Kidney epithelial cell (primary cell): ENCODE measurements at regions not wholly inside any gene's neighbourhood (a gene's known extent, or its start where the extent isn't known, plus 50 kb on each side); places are given as distances from the start of the nearest gene placed in this dataset.

Source experiments
- DNase-seq: peaks from one replicate; pipeline ENCODE4 v3.0.0-alpha.2; 2010; ENCODE audit warnings: low read depth
- H3K27me3 ChIP-seq: 2 replicates; pipeline ENCODE4 v1.6.0; 2011; ENCODE audit warnings: low read length; ENCODE audit not compliant: control insufficient read depth, insufficient read depth
- H3K36me3 ChIP-seq: 2 replicates; pipeline ENCODE4 v1.5.1; 2011; ENCODE audit warnings: low read length; ENCODE audit not compliant: control insufficient read depth, insufficient read depth
- H3K4me3 ChIP-seq: 2 replicates; pipeline ENCODE4 v1.5.1; 2011; ENCODE audit warnings: low read depth, mild to moderate bottlenecking, control low read depth, low read length
- CTCF ChIP-seq: IDR thresholded peaks from 2 replicates; pipeline ENCODE4 v1.5.1; 2011; ENCODE audit warnings: mild to moderate bottlenecking, moderate library complexity, low read length, control low read depth, inconsistent platforms; ENCODE audit not compliant: insufficient read depth, poor library complexity, severe bottlenecking

GRCh38 chr19:30268601-30269000 is 103.6 kb upstream of the ZNF536 start:
- DNase-seq: no peak
- Histone ChIP-seq H3K27me3 (no peaks in the 10 kb centered on the region), H3K4me3 (no peak overlapping the region), H3K36me3 (no peaks in the 10 kb centered on the region)
- TF ChIP-seq CTCF: no peak

DNA sequence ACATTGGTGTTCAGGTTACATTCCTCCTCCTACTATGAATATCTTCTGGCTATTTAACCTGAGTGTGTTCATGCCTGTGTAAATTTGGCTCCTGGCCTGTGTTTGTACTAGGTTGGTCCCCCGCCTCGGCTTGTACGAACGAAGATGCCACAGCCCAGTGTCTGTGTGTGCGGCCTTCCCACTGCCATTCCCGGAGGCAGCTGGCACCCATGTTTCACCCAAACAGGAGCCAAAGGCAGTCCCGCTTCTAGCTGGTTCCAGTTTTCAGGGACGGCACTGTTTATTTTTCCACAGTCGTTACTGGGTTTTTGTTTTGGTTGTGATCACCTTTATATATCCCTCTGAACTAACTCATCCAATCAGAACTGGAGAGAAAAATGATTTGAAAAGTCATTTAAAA is 102.5 kb upstream of the ZNF536 start:
- no peak for DNase-seq

DNA sequence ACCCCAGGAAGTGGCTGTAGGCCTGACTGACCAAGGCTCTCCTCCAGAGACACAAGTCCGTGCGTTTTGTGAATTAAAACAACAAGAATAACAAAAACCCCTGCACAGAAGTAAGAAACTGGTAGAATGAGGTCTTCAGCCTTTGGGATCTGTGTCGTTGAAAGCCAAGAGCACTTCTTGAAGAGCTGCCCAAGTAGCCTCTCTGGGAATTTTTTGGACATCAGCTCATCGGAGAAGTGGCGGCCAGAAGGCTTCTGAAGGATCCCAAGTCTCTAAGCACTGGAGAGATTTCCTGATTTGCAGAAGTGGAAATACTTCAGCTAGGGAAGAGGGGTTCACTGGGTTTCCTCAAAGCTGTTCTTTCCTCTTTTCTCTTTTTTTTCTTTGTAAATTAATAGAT is 100.4 kb upstream of the ZNF536 start:
- no peak for TF ChIP-seq CTCF

More for the DNA sequence above, 102.5 kb upstream of the ZNF536 start:
- no peaks in the 10 kb centered on the region for H3K27me3 ChIP-seq
- TF ChIP-seq CTCF: no peak
- no peaks in the 10 kb centered on the region for H3K36me3 ChIP-seq
- no peak overlapping the region for H3K4me3 ChIP-seq

DNA sequence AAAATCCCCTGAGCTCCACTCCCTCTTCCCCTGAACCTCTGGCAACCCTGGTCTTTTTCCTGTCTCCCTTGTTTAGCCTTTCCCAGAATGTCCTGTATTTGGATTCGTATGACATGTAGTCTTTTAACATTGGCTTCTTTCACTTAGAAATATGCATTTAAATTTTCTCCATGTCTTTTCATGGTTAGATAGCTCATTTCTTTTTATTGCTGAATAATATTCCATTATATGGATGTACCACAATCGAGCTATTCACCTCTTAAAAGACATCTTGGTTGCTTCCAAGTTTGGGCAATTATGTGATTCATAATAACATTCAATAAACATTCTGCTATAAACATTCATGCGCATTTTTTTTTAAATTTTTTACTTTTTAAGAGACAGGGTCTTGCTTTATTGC is 99.6 kb upstream of the ZNF536 start:
- DNase-seq: no peak
- Histone ChIP-seq H3K36me3 (no peaks in the 10 kb centered on the region), H3K4me3 (no peak overlapping the region), H3K27me3 (no peaks in the 10 kb centered on the region)
- no peak for TF ChIP-seq CTCF

More for the DNA sequence above, 100.4 kb upstream of the ZNF536 start:
- no peak overlapping the region for H3K4me3 ChIP-seq
- H3K36me3 ChIP-seq: no peaks in the 10 kb centered on the region
- DNase-seq: no peak
- H3K27me3 ChIP-seq: no peaks in the 10 kb centered on the region

DNA sequence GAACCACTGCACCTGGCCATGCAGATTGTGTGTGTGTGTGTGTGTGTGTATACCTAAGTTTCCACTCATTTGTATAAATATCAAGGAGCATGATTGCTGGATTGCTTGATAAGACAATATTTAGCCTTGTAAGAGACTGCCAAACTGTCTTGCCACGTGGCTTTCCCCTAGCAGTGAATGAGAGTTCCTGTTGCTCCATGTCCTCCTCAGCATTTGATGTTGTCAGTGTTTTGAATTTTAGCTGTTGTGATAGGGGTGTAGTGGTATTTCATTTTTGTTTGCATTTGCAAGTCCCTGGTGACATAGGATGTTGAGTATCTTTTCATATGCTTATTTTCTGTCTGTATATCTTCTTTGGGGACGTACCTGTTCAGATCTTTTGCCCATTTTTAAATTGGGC is 99.0 kb upstream of the ZNF536 start:
- no peaks in the 10 kb centered on the region for H3K27me3 ChIP-seq
- H3K36me3 ChIP-seq: no peaks in the 10 kb centered on the region
- no peak for DNase-seq
- no peak for TF ChIP-seq CTCF
- no peak overlapping the region for H3K4me3 ChIP-seq

- no peak for TF ChIP-seq CTCF
- no peaks in the 10 kb centered on the region for H3K27me3 ChIP-seq
- DNase-seq: no peak
- no peak overlapping the region for H3K4me3 ChIP-seq
- no peaks in the 10 kb centered on the region for H3K36me3 ChIP-seq
Measured at GRCh38 chr19:30274987-30275386, 97.2 kb upstream of the ZNF536 start.
